NCI-H2029 (cell line): ENCODE measurements at regions not wholly inside any gene's neighbourhood (a gene's known extent, or its start where the extent isn't known, plus 50 kb on each side); places are given as distances from the start of the nearest gene placed in this dataset.

Experiments
- DNase-seq: peaks from one replicate; lab custom pipeline; 2025; lab: John Stamatoyannopoulos, UW

DNA sequence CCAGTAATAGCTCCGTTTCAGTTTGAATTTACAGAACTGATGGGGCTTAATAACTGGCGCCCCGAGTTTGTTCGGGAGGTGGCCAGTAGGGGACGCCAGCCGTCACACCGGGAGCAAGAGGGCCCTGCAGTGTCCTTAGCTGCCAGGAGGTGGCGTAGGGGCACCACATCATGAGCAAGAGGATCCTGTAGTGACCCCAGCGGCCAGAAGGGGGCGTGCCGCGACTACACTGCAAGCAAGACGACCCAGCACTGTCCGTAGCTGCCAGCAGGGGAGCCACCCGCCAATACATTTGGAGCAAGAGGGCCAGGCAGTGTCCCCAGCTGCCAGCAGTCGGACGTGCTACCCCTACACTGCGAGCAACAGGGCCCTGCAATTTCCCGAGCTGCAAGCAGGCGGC, 663.7 kb upstream of the B3GAT1 start:
- no peak for DNase-seq

DNA sequence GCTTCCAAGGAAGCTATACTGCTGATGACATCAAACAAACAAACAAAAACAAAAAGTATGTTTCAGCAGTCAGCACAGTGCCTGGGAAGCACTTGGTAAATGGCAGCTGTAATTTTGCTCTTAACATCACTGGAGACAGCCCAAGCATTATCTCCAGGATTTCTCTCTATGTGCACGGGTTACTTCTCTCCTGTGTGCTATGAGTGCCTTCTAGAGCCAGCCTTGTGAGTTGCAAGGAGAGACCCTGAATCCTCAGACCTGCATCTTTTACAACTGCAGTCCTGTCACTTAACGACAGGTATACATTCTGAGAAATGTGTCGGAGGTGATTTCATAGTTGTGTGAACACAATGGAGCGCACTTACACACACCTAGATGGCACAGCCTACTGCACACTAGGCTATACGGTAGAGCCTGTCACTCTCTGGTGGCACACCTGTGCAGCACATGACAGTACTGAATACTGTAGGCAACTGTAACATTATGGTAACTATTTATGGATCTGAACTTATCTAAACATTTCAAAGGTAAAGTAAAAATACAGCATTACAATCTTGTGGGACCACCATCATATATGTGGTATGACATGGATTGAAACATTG, 662.5 kb upstream of the B3GAT1 start:
- peak; percentile 31 for DNase-seq

DNA sequence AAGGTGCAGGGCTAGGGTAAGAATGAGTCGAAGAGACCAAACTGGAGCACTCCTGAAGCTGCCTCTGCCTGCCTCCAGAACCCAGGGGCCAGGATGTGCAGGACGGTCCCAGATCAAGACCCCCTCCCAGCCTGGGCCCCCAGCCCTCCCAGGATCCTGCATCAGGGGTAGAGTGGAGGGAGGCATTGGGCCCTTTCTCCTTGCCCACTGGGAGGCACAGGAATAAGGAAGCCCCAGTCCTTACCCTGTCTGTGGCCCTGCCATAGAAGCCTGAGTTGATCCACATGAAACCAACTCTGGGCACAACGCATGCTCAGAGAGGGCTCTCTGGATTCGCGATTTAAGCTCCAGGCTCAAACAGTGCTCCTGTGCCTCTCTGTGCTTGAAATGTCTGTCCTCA, 661.8 kb upstream of the B3GAT1 start:
- DNase-seq = no peak

DNA sequence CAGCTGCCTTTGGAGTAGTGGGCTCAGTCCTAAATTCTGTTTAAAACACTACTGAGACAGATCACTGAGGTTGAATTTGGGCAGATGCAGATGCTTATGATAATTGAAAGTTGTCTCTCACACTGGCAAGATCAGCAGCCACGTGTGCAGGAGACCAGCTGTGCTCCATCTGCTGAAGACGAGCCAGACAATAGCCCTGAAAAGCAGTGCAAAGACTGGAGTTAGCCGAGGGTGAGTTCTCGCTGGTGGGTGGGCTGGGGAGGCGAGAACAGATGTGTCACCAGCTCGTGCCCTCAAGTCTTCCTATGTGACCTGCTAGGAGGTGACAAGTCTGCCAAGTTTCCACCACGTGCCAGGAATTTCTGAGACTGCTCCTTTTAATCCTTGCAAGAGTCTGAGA, 661.3 kb upstream of the B3GAT1 start:
- no peak for DNase-seq

DNA sequence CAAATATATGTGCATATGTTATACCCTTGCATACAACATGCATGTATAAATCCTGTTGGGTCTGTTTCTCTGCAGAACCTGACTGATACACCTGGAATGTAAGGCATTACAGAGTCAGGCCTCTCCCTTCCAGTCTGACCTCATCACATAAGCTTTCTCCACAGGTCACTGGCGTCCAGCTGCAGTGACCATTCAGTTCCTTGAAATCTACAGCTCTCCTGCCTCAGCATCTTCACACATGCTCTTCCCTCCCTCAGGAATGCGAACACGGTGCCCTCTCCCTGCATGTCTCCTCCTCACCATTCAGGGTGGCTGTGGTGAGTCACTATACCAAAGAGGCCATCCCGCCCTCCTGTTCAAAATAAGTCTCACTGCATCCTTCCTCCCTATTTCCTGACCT, 657.8 kb upstream of the B3GAT1 start:
- DNase-seq = no peak

DNA sequence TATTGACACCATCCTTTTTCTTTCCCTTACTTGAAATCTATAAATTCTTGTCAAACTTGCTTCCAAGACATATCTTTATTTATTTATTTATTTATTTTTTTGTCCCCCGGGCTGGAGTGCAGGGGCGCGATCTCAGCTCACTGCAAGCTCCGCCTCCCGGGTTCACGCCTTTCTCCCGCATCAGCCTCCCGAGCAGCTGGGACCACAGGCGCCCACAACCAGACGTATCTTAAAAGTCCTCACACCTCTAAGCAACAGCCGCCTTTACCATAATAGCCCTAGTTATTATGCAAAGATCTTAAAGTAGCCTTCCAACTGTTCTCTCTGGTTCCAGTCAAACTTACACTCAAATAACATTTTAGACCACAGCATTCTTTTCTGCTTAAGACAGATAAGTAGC, 657.0 kb upstream of the B3GAT1 start:
- DNase-seq = no peak

DNA sequence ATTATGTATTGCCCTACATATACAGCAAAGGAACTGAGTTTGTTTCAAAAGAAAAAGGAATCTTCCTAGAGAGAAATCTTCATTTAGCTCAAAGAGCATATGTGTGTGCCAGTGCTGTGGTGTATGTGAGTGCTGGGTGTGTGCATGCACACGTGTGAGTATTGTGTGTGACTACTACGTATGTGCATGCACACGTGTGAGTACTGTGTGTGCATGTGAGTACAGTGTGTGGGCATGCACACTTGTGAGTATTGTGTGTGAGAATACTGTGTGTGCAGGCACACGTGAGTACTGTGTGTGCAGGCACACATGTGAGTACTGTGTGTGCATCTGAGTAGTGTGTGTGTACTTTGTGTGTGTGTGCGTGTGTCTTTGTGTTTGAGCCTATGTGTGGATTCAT, 651.0 kb upstream of the B3GAT1 start:
- DNase-seq = no peak

DNA sequence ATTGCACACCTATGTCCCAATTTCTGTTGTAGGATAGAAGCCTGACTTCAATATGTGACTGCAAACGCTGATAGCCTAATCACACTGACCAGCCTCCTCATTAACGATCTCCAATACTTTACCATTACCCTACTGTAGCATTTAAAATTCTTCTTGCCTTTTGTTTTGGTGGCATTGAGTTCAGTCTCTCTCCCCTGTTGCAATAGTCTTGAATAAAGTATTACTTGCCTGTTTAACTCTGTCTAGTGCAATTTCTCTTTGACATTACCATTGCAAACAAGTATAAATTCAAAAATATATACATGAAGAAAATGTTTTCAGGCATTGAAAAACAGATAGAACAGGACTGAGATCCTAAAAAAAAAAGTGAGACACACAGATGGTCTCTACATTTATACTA, 649.1 kb upstream of the B3GAT1 start:
- no peak for DNase-seq

DNA sequence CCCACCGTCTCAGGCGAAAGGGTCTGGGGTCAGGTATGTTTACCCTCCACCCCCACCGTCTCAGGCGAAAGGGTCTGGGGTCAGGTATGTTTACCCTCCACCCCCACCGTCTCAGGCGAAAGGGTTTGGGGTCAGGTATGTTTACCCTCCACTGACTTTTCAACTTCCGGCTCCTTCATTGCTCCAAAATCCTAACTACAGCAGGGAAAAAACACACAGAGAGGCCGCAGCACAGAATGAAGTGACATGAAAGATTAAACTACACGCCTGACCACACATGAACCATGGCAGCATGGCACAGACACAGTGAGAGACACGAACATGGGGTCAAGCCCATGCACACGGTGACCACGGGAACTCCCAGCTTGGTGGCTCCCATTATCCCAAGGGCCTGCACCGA, 634.9 kb upstream of the B3GAT1 start:
- no peak for DNase-seq

DNA sequence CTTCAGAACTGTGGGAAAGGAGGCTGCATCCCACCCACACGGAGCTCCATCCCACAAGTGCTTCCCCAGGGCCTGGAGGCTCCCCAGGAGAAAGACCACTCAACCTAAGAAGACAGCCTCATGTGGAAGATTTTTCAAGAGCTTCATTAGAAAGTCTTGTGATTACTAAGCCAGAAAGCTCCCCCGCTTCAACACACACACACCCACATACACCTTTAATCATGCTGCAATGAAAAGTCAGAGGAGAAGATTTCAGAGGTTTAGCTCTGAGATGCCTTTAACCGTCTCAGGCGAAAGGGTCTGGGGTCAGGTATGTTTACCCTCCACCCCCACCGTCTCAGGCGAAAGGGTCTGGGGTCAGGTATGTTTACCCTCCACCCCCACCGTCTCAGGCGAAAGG, 634.5 kb upstream of the B3GAT1 start:
- DNase-seq = no peak

DNA sequence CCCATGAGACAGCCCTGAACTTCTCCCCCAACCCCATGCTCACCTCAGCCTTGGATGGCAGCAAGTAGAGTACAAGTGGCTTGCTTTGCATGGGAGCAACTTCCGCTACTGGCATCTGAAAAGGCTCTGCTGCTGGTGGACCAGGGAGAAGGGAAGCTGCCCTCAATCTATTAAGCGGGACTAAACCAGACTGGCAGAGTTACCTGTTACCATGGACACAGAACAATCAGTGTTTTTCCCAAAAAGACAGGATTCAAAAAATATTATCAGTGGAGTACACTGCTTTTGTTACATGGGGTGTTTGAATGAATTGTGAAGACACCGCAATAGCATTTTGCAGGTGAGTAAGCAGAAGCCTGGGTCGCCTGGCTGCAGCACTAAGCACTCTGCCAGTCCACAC, 631.4 kb upstream of the B3GAT1 start:
- no peak for DNase-seq

DNA sequence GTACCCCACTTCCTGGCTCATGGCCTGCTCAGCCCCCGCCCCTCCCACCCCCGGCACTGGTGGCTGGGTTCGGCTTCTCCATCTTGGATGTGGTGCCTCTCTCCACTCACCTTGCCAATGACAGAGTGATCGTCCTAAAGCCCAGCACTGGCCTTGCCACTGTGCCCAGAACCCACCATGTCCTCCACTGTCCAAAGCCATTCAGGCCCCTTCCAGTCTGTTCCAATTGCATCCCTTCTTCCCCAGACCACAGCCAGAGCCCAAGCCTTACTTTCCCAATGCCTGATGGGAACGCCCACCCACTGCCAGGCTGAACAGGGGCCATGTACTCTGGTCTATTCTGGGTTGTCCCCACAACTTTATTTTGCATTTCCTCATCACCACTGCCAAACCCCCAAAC, 625.8 kb upstream of the B3GAT1 start:
- DNase-seq = no peak

DNA sequence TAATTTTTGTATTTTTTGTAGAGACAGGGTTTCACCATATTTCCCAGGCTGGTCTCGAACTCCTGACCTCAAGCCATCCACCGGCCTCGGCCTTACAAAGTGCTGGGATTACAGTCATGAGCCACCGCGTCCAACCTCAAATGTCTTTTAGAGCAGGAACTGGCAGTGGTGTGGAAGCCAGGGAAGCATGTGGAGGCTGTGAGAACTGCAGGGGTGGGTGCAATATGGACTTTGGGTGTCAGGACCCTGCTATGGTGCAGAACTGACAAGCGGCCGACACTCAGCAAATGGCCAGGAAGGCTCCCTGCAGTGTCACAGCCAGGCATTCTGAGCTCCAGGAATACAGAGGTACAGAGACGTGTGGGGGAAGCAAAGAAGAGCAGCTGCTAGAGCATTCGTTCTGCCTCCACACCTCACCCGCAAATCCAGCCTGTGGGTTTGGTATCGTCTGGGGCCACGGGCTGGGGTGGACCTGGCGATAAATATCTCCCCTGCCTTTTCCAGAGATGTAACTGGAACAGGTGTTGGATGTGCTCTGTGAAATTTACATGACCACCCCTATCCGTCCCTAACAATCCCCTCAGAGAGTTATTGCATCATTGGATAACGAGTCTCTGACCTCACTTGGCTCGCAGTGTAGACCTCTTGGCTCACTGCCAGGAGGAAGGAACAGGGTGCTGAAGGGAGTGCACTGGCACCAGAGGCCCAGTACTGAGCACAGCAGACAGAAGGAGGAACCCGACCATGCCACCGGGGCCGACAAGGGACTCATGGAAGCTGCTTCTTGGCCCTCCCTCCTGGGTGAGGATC, 624.7 kb upstream of the B3GAT1 start:
- no peak for DNase-seq

DNA sequence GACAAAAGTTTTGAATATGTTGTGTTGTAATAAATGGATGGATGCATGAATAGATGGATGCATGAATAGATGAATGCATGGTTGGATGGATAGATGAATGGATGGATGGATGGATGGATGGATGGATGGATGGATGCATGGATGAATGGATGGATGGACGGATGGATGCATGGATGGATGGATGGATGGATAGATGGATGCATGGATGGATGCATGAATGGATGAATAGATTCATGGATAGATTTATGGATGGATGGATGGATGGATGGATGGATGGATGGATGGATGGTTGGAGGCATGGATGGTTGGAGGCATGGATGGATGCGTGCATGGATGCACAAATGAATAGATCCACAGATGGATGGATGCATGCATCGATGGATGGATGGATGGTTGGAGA, 623.2 kb upstream of the B3GAT1 start:
- DNase-seq = no peak

DNA sequence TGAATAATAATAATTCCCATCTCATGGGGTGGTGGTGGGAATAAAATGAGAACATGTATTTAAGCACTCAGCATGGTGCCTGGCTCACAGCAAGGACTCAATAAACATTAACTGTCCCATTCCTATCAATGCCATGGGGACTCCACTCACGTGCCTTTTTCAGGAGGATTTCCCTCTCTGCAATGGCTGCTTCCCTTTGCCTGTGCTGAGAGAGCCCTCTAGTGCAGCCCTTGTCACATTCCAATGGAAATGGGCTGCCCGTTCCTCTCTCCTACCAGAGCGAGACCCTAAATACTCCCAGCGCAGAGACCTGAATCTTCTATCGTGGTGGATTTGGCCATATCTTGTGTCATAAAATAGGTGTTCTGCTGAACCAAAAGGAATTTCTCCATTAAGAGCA, 621.5 kb upstream of the B3GAT1 start:
- peak; percentile 17 for DNase-seq

DNA sequence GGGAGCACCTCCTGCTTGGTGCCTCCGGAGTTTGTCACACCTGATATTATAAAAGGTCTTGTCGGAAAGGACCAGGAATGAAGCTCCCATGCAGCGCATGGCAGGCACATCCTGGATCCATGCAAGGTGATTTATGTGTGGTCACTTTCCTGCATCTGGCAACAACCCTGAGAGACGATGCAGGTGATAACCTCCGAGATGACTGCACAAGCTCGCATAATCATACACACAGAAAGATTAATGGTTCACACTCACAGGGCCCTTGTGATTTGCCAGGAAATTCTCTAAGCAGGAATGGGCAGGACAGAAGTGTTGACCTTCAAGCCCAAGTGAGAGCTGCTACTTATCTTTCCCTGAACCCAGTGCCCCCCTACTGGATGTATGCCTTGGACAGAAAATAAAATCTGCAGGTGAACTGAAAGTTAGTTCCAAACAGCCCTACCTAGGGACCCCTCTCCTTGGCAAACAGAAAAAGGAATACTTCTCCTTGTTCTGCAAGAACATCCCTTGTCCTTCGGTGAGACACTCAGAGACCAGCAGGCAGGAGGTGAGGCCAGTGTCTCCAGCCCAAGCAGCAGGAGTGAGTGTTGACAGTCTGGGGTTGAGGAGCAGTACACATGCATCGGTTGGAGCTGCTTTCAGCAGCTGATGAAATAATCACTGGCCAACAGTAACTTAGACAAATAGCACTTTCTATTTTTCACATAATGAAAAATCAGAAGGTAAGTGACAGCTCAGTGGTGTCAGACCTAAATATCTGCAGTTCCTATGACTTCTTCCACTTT, 619.4 kb upstream of the B3GAT1 start:
- DNase-seq = no peak

DNA sequence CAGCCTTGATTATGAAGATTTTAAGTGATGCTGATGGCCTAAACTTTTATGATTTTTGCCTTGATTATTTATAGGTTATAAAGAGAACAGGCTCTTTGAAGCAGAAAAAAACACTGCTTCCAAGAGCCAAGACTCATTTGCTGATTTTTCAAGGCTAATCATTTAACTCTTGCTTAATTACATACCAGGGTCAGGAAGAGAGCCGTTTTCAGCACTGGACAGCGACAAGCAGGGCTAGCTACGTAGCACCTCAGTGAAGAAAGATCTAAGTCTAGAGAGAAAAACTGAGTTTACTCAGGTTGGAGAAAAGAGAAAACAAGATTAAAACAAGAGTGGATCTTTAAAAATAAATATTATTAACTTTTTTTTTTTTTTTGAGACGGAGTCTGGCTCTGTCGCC, 615.4 kb upstream of the B3GAT1 start:
- DNase-seq = no peak

DNA sequence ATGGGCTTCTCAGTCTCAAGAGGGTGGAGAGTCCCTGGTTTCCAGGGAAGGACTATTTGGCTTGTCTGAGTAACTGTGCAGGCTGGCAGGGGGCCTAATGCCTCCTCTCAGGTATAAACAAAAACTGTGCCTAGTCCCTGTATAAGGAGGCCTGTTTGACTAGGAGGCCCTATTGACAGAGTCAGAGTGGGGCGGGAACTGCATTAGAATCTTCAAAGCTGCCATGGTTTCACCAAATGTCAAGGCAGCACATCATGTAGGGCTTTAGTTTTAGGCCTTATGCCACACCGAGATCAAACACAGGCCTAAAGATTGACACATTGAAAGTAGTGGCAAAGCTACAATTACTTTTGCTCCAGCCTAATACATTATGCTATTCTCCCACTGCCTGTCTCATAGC, 611.5 kb upstream of the B3GAT1 start:
- DNase-seq = peak; percentile 68

DNA sequence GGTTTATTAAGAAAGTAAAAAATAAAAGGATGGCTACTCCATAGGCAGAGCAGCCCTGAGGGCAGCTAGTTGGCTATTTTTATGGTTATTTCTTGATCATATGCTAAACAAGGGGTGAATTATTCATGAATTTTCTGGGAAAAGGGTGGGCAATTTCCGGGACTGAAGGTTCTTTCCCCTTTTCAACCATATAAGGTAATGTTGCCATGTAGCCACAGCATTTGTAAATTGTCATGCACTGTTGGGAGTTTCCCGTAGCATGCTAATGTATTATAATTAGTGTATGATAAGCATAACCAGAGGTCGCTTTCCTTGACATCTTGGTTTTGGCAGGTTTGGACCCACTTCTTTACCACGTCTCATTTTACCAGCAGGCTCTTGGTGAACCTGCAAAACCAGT, 610.4 kb upstream of the B3GAT1 start:
- DNase-seq = peak; percentile 60

DNA sequence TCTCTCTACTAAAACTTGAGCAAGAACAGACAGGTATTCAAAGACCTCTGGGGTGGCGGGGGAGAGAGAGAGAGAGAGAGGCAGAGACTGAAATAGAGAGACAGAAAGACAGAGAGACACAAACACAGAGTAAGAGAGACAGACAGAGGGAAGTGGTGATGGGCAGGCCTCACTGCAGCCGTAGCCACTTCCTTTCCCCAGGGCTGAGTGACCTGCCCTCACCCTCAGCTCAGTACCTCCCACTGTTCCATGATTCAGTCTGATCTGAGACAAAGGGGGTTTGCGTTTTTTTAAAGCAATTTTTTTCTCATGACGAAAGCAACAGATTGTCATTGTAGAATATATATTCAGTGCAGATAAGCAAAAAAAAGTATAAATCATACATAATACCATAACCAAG, 607.9 kb upstream of the B3GAT1 start:
- DNase-seq = no peak

DNA sequence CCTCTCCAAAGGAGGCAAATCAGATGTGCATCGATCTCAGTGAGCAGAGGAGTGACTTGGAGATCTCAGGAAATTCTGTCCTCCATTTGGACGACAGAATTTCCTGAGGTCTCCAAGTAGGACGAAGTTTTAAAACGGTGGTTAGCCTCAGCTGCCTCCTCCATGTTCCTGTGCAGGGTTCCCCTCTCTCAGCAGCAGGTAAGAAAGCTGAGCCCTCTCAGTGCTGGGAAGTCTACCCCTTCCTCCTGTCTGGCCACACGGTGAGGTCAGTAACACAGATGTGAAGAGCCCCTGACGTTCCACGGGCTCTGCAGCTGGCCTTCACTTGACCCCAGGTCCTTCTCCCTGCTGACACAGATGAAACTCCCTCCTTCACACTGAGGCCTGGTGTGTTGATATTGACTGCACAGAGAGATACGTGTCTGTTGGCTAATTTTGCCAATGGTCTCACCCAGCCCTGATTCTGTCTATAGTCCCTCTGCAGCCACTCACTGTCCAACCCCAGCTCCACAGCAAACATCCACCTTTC, 607.4 kb upstream of the B3GAT1 start:
- no peak for DNase-seq

DNA sequence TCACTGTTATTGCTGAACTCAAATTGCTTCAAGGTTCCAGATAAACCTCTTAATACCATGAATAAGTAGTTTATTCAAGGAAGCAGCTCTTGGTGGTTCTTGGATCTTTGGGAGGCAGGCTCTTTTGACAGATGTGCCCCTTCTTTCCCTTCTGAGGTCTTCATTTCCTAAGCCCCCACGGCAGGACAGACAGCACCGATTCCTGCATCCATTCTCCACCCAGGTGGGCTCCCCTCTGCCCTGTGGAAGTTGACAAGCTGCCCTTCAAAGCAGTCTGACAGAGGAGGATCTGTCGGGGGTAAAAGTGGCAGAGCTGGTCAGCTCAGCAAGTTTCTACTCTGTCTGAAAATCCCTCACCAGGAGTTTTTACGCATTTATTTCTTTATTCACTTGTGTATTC, 605.3 kb upstream of the B3GAT1 start:
- no peak for DNase-seq

DNA sequence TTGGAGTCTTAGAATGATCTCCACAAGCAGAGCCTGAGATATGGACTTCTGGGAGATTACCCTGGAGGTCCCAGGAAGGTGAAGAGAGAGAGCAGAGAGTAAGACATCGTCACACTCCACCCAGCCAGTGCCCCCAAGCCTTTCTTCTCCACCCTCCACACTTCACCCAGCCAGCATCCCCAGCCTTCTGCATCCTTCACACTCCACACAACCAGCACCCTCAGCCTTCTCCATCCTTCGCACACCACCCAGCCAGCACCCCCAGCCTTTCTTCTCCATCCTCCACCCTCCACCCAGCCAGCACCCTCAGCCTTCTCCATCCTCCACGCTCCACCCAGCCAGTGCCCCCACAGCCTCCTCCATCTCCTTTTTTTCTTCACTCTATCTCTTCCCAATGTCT, 603.9 kb upstream of the B3GAT1 start:
- DNase-seq = no peak
